NCI-H446 (cell line): ENCODE measurements at regions not wholly inside any gene's neighbourhood (a gene's known extent, or its start where the extent isn't known, plus 50 kb on each side); places are given as distances from the start of the nearest gene placed in this dataset.

Source experiments
- DNase-seq, 2 experiments: peaks; one replicate each; lab custom pipeline; 2025; lab: John Stamatoyannopoulos, UW

- no peak for DNase-seq
Observed at GRCh38 chr2:142254031-142254430, 123.2 kb upstream of the LRP1B start.

GRCh38 chr2:142241016-142241415 is 110.2 kb upstream of the LRP1B start:
- no peak for DNase-seq

GRCh38 chr2:142236181-142236580 is 105.4 kb upstream of the LRP1B start:
- DNase-seq = no peak

GRCh38 chr2:142234741-142235140 is 103.9 kb upstream of the LRP1B start:
- peak; percentile 15 to 84 for DNase-seq

- DNase-seq = peak in 1 of 2 experiments; percentile 5
Observed at GRCh38 chr2:142223309-142223708, 92.5 kb upstream of the LRP1B start.

- peak; percentile 39 to 46 for DNase-seq
Observed at GRCh38 chr2:142222715-142223114, 91.9 kb upstream of the LRP1B start.

GRCh38 chr2:142220901-142221300 is 90.1 kb upstream of the LRP1B start:
- DNase-seq = peak; percentile 87 to 96

GRCh38 chr2:142220239-142220638 is 89.4 kb upstream of the LRP1B start:
- peak in 1 of 2 experiments; percentile 59 for DNase-seq

GRCh38 chr2:142218471-142218870 is 87.7 kb upstream of the LRP1B start:
- no peak for DNase-seq

- DNase-seq = no peak
Observed at GRCh38 chr2:142217804-142218203, 87.0 kb upstream of the LRP1B start.

- no peak for DNase-seq
Observed at GRCh38 chr2:142200062-142200461, 69.2 kb upstream of the LRP1B start.

- DNase-seq = no peak
Observed at GRCh38 chr2:142199073-142199472, 68.3 kb upstream of the LRP1B start.

- no peak for DNase-seq
Observed at GRCh38 chr2:142190805-142191204, 60.0 kb upstream of the LRP1B start.

GRCh38 chr2:142189501-142189900 is 58.7 kb upstream of the LRP1B start:
- no peak for DNase-seq

- no peak for DNase-seq
Observed at GRCh38 chr2:142188562-142188961, 57.7 kb upstream of the LRP1B start.

- DNase-seq = no peak
Observed at GRCh38 chr2:142180820-142181533, 50.2 kb upstream of the LRP1B start.
